Thyroid gland (tissue), 4 donors: ENCODE measurements at regions not wholly inside any gene's neighbourhood (a gene's known extent, or its start where the extent isn't known, plus 50 kb on each side); places are given as distances from the start of the nearest gene placed in this dataset.

Source experiments
- POLR2A ChIP-seq, 2 donors: fragments of 450-650 bp; IDR thresholded peaks; one replicate each; pipeline ENCODE4 v1.6.1; 2017; ENCODE audit warnings: antibody characterized with exemption in 2 of 2, mild to moderate bottlenecking in 2 of 2, moderate library complexity in 1 of 2
- TF ChIP-seq, protein P1 (sequence below), 6 experiments: fragments of 200-600 bp in 3 of 6; fragments of 450-650 bp in 3 of 6; sonication (generic) in 3 of 6; IDR thresholded peaks; one replicate each; pipeline ENCODE4 v1.5.1; 2016 to 2019; ENCODE audit warnings: antibody characterized with exemption in 6 of 6, mild to moderate bottlenecking in 2 of 6, inconsistent platforms in 1 of 6, moderate library complexity in 1 of 6

DNA sequence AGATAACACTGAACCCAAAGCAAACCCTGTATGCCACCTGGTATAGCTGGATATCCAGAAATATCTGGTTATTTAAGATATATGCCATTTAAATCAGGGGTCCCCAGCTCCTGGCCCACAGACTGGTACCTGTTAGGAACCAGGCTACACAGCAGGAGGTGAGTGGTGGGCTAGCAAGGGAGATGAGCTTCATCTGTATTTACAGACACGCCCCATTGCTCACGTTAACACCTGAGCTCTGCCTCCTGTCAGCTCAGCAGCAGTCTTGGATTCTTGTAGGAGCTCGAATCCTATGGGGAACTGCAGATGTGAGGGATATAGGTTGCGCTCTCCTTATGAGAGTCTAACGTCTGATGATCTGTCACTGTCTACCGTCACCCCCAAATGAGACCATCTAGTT, 646.6 kb downstream of the TLE4 start:
- TF ChIP-seq, protein P1, sequence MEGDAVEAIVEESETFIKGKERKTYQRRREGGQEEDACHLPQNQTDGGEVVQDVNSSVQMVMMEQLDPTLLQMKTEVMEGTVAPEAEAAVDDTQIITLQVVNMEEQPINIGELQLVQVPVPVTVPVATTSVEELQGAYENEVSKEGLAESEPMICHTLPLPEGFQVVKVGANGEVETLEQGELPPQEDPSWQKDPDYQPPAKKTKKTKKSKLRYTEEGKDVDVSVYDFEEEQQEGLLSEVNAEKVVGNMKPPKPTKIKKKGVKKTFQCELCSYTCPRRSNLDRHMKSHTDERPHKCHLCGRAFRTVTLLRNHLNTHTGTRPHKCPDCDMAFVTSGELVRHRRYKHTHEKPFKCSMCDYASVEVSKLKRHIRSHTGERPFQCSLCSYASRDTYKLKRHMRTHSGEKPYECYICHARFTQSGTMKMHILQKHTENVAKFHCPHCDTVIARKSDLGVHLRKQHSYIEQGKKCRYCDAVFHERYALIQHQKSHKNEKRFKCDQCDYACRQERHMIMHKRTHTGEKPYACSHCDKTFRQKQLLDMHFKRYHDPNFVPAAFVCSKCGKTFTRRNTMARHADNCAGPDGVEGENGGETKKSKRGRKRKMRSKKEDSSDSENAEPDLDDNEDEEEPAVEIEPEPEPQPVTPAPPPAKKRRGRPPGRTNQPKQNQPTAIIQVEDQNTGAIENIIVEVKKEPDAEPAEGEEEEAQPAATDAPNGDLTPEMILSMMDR (IDR thresholded peaks at IDR 0.05): no peak
- TF ChIP-seq POLR2A (IDR thresholded peaks at IDR 0.05): no peak
